ENCODE measurements at regions not wholly inside any gene's neighbourhood (a gene's known extent, or its start where the extent isn't known, plus 50 kb on each side); places are given as distances from the start of the nearest gene placed in this dataset.
A peak's percentile ranks its signal among the peaks of the same experiment; 100 is the strongest.

- POLR2A ChIA-PET = no interaction called here
- no peak for DNase-seq (ENCODE audit: low spot score)
- Mint-ChIP-seq H3K9me3 (no peaks in the 10 kb centered on the region), H3K4me3 (no peak overlapping the region), H3K27me3 (ENCODE audit: low read depth) (no peaks in the 10 kb centered on the region; the same call in 1 of the 2 replicates), H3K4me1 (peaks cover 17% of the 10 kb centered on the region), H3K27ac (no peak overlapping the region), H3K36me3 (no peaks in the 10 kb centered on the region)
- TF ChIP-seq MYBL2 (CRISPR knock-in tag; IDR thresholded peaks at IDR 0.05) (no peak), ZNF512 (CRISPR knock-in tag; IDR thresholded peaks at IDR 0.05; ENCODE audit: borderline replicate concordance) (no peak), PREB (CRISPR knock-in tag; IDR thresholded peaks at IDR 0.05; ENCODE audit: borderline replicate concordance) (no peak)
- 0 out of 2 replicates have a peak, but pooled peaks have one; percentile 28 for ATAC-seq
- CTCF ChIA-PET = interaction anchor here (0.7 kb wide), 1 partner anchor 9 kb away, joined by 3 read pairs; no protein-coding TSS in a partner anchor
These were observed 195.9 kb downstream of the TMEM38B start for GRCh38 chr9:105890046-105890822.

GRCh38 chr9:105900123-105900522 is 205.8 kb downstream of the TMEM38B start:
- Mint-ChIP-seq H3K9me3 (peaks cover 34% of the 10 kb centered on the region), H3K4me3 (no peak overlapping the region), H3K36me3 (peaks cover 11% of the 10 kb centered on the region), H3K4me1 (peaks cover 8% of the 10 kb centered on the region), H3K27ac (no peak overlapping the region), H3K27me3 (ENCODE audit: low read depth) (no peaks in the 10 kb centered on the region)
- ChIA-PET POLR2A (no interaction called here), CTCF (no interaction called here)
- no peak for DNase-seq (ENCODE audit: low spot score)
- ATAC-seq = no peak
- TF ChIP-seq FOXK1 (CRISPR knock-in tag; IDR thresholded peaks at IDR 0.05) (no peak), HMGA2 (CRISPR knock-in tag; IDR thresholded peaks at IDR 0.05) (no peak), MYBL2 (CRISPR knock-in tag; IDR thresholded peaks at IDR 0.05) (no peak), PREB (CRISPR knock-in tag; IDR thresholded peaks at IDR 0.05; ENCODE audit: borderline replicate concordance) (no peak), KAT7 (CRISPR knock-in tag; IDR thresholded peaks at IDR 0.05; ENCODE audit: borderline replicate concordance) (no peak), IRF2 (CRISPR knock-in tag; IDR thresholded peaks at IDR 0.05; ENCODE audit: borderline replicate concordance, low read depth) (no peak), JAZF1 (CRISPR knock-in tag; IDR thresholded peaks at IDR 0.05) (no peak), ZNF219 (CRISPR knock-in tag; IDR thresholded peaks at IDR 0.05; ENCODE audit: borderline replicate concordance) (no peak), FOXP1 (CRISPR knock-in tag; IDR thresholded peaks at IDR 0.05; ENCODE audit: borderline replicate concordance) (no peak), CREB1 (CRISPR knock-in tag; IDR thresholded peaks at IDR 0.05) (no peak), SMAD4 (CRISPR knock-in tag; IDR thresholded peaks at IDR 0.05) (no peak), CREM (CRISPR knock-in tag; IDR thresholded peaks at IDR 0.05) (no peak), ZNF121 (CRISPR knock-in tag; IDR thresholded peaks at IDR 0.05) (no peak), FOXP4 (CRISPR knock-in tag; IDR thresholded peaks at IDR 0.05) (no peak)

- H3K4me3 Mint-ChIP-seq = no peak overlapping the region
- H3K27ac Mint-ChIP-seq = no peak overlapping the region
- peaks cover 47% of the 10 kb centered on the region for H3K9me3 Mint-ChIP-seq
- POLR2A ChIA-PET = no interaction called here
- ATAC-seq = peak; percentile 99
- DNase-seq (ENCODE audit: low spot score) = peak; percentile 70
- peaks cover 8% of the 10 kb centered on the region for H3K4me1 Mint-ChIP-seq
- H3K36me3 Mint-ChIP-seq = peaks cover 24% of the 10 kb centered on the region
- CTCF ChIA-PET = no interaction called here
- H3K27me3 Mint-ChIP-seq (ENCODE audit: low read depth) = no peaks in the 10 kb centered on the region
- TF ChIP-seq ATF1 (CRISPR knock-in tag; IDR thresholded peaks at IDR 0.05) = no peak
- TF ChIP-seq USF2 (CRISPR knock-in tag; IDR thresholded peaks at IDR 0.05) = no peak
- TF ChIP-seq USF1 (CRISPR knock-in tag; IDR thresholded peaks at IDR 0.05) = no peak
- no peak for TF ChIP-seq ZNF281 (CRISPR knock-in tag; IDR thresholded peaks at IDR 0.05)
- 0 out of 2 replicates have a peak, but pooled peaks have one; percentile 15 for TF ChIP-seq ZBTB21 (CRISPR knock-in tag; IDR thresholded peaks at IDR 0.05; ENCODE audit: borderline replicate concordance)
These were observed 207.3 kb downstream of the TMEM38B start for GRCh38 chr9:105901514-105902109.

Data from WTC11 (cell line).